GM12878 (cell line): ENCODE measurements at regions not wholly inside any gene's neighbourhood (a gene's known extent, or its start where the extent isn't known, plus 50 kb on each side); places are given as distances from the start of the nearest gene placed in this dataset.

Experiments used
- ATAC-seq: fragments of 200-7000 bp; cut with Tn5 transposase; 3 replicates; pipeline ENCODE4 v1.9.1; 2020; ENCODE audit warnings: mild to moderate bottlenecking, moderate library complexity
- BruUV-seq: library from RNA; stranded (reverse); fragments of 400-500 nt; replicated peaks from 2 replicates; lab custom pipeline; 2021; lab: Mats Ljungman, UMichigan
- CTCF ChIA-PET: fragments of 300-600 bp; sonication (Branson Sonifier 250); formaldehyde crosslinking; extraction: SDS; loops from one replicate; lab custom pipeline; 2021; ENCODE audit warnings: inconsistent platforms; lab: Yijun Ruan, JAX
- POLR2A ChIA-PET: fragments of 350-600 bp; formaldehyde crosslinking; extraction: SDS; loops from one replicate; lab custom pipeline; 2021; ENCODE audit warnings: inconsistent platforms; lab: Charles Lee
- RAD21 ChIA-PET: fragments of 300-600 bp; sonication (Branson Sonifier 250); formaldehyde crosslinking; loops from one replicate; lab custom pipeline; 2023; ENCODE audit warnings: antibody characterized with exemption; ENCODE audit not compliant: unreplicated experiment; lab: Charles Lee
- SMC1A ChIA-PET: fragments of 300-600 bp; sonication (Branson Sonifier 250); formaldehyde crosslinking; loops from one replicate; lab custom pipeline; 2023; ENCODE audit not compliant: unreplicated experiment, uncharacterized antibody; lab: Charles Lee
- DNase-seq: peaks from one replicate; pipeline ENCODE4 v3.0.0-alpha.2; 2011; ENCODE audit warnings: low read depth, low spot score
- FAIRE-seq: peaks from 3 replicates; lab custom pipeline; 2011; peaks lifted over from hg19 to GRCh38; lab: Jason Lieb, UNC
- H2AFZ ChIP-seq: 2 replicates; pipeline ENCODE4 v1.6.0; 2011; ENCODE audit warnings: low read depth, low read length, control low read depth; ENCODE audit not compliant: control insufficient read depth
- H3K27ac ChIP-seq: 2 replicates; pipeline ENCODE4 v1.5.1; 2011; ENCODE audit warnings: control low read depth; ENCODE audit not compliant: control insufficient read depth, insufficient read depth
- H3K27me3 ChIP-seq, 2 experiments: replicated peaks in 1 of 2; 2 replicates each; pipeline versions ENCODE4 v1.6.0 to v1.6.1; 2011; ENCODE audit warnings: low read length in 1 of 2; ENCODE audit not compliant: control insufficient read depth in 2 of 2, insufficient read depth in 2 of 2
- H3K36me3 ChIP-seq, 2 experiments: 2 replicates each; pipeline ENCODE4 v1.5.1; 2011; ENCODE audit warnings: low read length in 1 of 2; ENCODE audit not compliant: control insufficient read depth in 2 of 2, insufficient read depth in 2 of 2
- H3K4me1 ChIP-seq: 2 replicates; pipeline ENCODE4 v1.6.1; 2011; ENCODE audit warnings: mild to moderate bottlenecking, low read length, moderate library complexity, mixed read lengths; ENCODE audit not compliant: control insufficient read depth, insufficient read depth
- H3K4me2 ChIP-seq: 2 replicates; pipeline ENCODE4 v1.6.0; 2011; ENCODE audit warnings: control low read depth; ENCODE audit not compliant: control insufficient read depth, insufficient read depth
- H3K4me3 ChIP-seq: fragments of 200-600 bp; sonication (generic); 2 replicates; pipeline ENCODE4 v1.5.1; 2016
- H3K79me2 ChIP-seq: 2 replicates; pipeline ENCODE4 v1.6.0; 2011; ENCODE audit warnings: low read length; ENCODE audit not compliant: control insufficient read depth, insufficient read depth
- H3K9ac ChIP-seq: 2 replicates; pipeline ENCODE4 v1.8.0; 2011; ENCODE audit warnings: low read length, control low read depth, mixed read lengths; ENCODE audit not compliant: control insufficient read depth, insufficient read depth
- H3K9me3 ChIP-seq: replicated peaks from 3 replicates; pipeline ENCODE4 v1.5.1; 2011; ENCODE audit warnings: mild to moderate bottlenecking, low read length; ENCODE audit not compliant: control insufficient read depth, insufficient read depth
- H4K20me1 ChIP-seq: 2 replicates; pipeline ENCODE4 v1.6.0; 2011; ENCODE audit not compliant: control insufficient read depth, insufficient read depth
- E2F4 ChIP-seq: IDR thresholded peaks from 2 replicates; pipeline ENCODE4 v1.6.1; 2012; ENCODE audit warnings: low read depth, low read length, improper control_type of control experiment
- EP300 ChIP-seq, 2 experiments: fragments of 150-350 bp in 1 of 2; IDR thresholded peaks; 2 replicates each; pipeline ENCODE4 v1.6.1; 2011 to 2012; ENCODE audit warnings: low read depth in 2 of 2, low read length in 2 of 2, borderline replicate concordance in 1 of 2, improper control_type of control experiment in 1 of 2, inconsistent platforms in 1 of 2; ENCODE audit not compliant: control insufficient read depth in 1 of 2
- KLF5 ChIP-seq: fragments of 450-650 bp; IDR thresholded peaks from 2 replicates; pipeline ENCODE4 v1.6.1; 2014; ENCODE audit warnings: mild to moderate bottlenecking; ENCODE audit not compliant: partially characterized antibody
- SPI1 ChIP-seq: IDR thresholded peaks from 2 replicates; pipeline ENCODE4 v1.6.1; 2011; ENCODE audit warnings: low read depth, mild to moderate bottlenecking, low read length, moderate library complexity, borderline replicate concordance; ENCODE audit not compliant: insufficient read depth
- WGBS: methylation state at CpG from one replicate; pipeline ENCODE4 v1.1.6; 2016; ENCODE audit warnings: low lambda C conversion rate; ENCODE audit not compliant: insufficient replicate concordance, insufficient coverage; ENCODE audit errors: missing lambda C conversion rate; 5-methylcytosine and 5-hydroxymethylcytosine counted together
- in situ Hi-C: fragments of 300-500 bp; cut with MboI; formaldehyde crosslinking; loops from 9 replicates; pipeline ENCODE4 v1.14.3; 2018; ENCODE audit warnings: mixed read lengths
- intact Hi-C: fragments of 100-400 bp; cut with micrococcal nuclease; formaldehyde crosslinking; loops from one replicate; pipeline ENCODE4 v1.14.2; 2022; ENCODE audit not compliant: unreplicated experiment

DNA sequence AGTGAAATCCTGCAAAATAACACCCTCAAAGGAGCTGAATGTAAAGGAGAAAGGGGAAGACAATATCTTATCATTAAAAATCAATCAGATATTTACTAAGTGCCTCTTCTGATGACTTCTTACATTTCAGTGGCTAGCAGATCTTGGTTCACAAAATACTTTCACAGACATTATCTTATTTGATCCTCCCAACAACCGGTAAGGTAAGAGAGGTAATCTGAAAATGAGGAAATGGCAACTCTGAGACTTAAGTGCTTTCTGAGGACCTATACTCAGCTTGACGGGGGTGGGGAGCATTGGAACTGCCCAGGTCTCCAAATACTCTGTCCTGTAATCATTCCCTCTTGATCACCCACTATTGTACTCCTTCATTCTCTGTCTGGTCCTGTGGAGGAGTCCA, 144.6 kb upstream of the MKLN1 start:
- ChIA-PET CTCF (interaction anchor here (0.7 to 1.1 kb wide), 2 partner anchors 19 to 120 kb away, joined by 4 to 6 read pairs; no protein-coding TSS in a partner anchor), RAD21 (no interaction called here), POLR2A (interaction anchor here (0.5 to 0.6 kb wide), 2 partner anchors 113 to 1153 kb away, joined by 3 to 5 read pairs; no protein-coding TSS in a partner anchor), SMC1A (interaction anchor here (1.4 to 1.6 kb wide), 3 partner anchors 12 to 74 kb away, joined by 4 to 5 read pairs (median 4); no protein-coding TSS in a partner anchor)
- TF ChIP-seq KLF5 (no peak), EP300 (IDR thresholded peaks at IDR 0.05; ENCODE audit: borderline replicate concordance in 1 of 2, control insufficient read depth in 1 of 2, low read depth in 2 of 2, low read length in 2 of 2) (no peak), E2F4 (no peak), SPI1 (peak; percentile 54; the same call in 1 of the 2 replicates)
- no peak overlapping the region for H2AFZ ChIP-seq
- no peaks in the 10 kb centered on the region; the same call in 2 of the 3 replicates for H3K9me3 ChIP-seq
- no peak for FAIRE-seq
- H3K4me1 ChIP-seq = peaks cover 6% of the 10 kb centered on the region
- H3K79me2 ChIP-seq = no peaks in the 10 kb centered on the region
- H3K27ac ChIP-seq = no peak overlapping the region
- WGBS = 75% methylated on average over 2 of the region's 2 CpGs
- no peak overlapping the region for H3K4me2 ChIP-seq
- ATAC-seq = no peak
- in situ Hi-C loops = no loop called here
- intact Hi-C loops = no loop called here
- no peaks in the 10 kb centered on the region for H3K36me3 ChIP-seq
- H4K20me1 ChIP-seq = no peaks in the 10 kb centered on the region
- H3K4me3 ChIP-seq = no peak overlapping the region
- DNase-seq = no peak
- no peak overlapping the region for H3K9ac ChIP-seq
- H3K27me3 ChIP-seq = no peaks in the 10 kb centered on the region
- BruUV-seq = no TSS peak
